HG03135 (cell line): ENCODE measurements at regions not wholly inside any gene's neighbourhood (a gene's known extent, or its start where the extent isn't known, plus 50 kb on each side); places are given as distances from the start of the nearest gene placed in this dataset.

Source experiments
- ATAC-seq: cut with Tn5 transposase; IDR thresholded peaks from one replicate; pipeline ENCODE4 v1.9.1; 2021; ENCODE audit warnings: mild to moderate bottlenecking, moderate library complexity; ENCODE audit not compliant: unreplicated experiment

GRCh38 chr4:180398564-180398963 is 1844.6 kb upstream of the TENM3 start:
- ATAC-seq = no peak

- ATAC-seq = no peak
Measured at GRCh38 chr4:180407275-180407885, 1835.8 kb upstream of the TENM3 start.

GRCh38 chr4:180418819-180419531 is 1824.2 kb upstream of the TENM3 start:
- ATAC-seq = no peak

- no peak for ATAC-seq
Measured at GRCh38 chr4:180422989-180423711, 1820.1 kb upstream of the TENM3 start.

- no peak for ATAC-seq
Measured at GRCh38 chr4:180423712-180424057, 1819.5 kb upstream of the TENM3 start.

GRCh38 chr4:180426938-180427337 is 1816.3 kb upstream of the TENM3 start:
- ATAC-seq = no peak

GRCh38 chr4:180430283-180430682 is 1812.9 kb upstream of the TENM3 start:
- no peak for ATAC-seq

- ATAC-seq = peak; percentile 88
Measured at GRCh38 chr4:180434131-180434895, 1808.9 kb upstream of the TENM3 start.

GRCh38 chr4:180436361-180436760 is 1806.8 kb upstream of the TENM3 start:
- no peak for ATAC-seq

GRCh38 chr4:180437601-180438000 is 1805.6 kb upstream of the TENM3 start:
- ATAC-seq = no peak

- ATAC-seq = no peak
Measured at GRCh38 chr4:180448306-180448705, 1794.9 kb upstream of the TENM3 start.

GRCh38 chr4:180449395-180449956 is 1793.7 kb upstream of the TENM3 start:
- ATAC-seq = peak; percentile 88

- no peak for ATAC-seq
Measured at GRCh38 chr4:180455226-180455625, 1788.0 kb upstream of the TENM3 start.

- ATAC-seq = no peak
Measured at GRCh38 chr4:180456928-180457327, 1786.3 kb upstream of the TENM3 start.

- no peak for ATAC-seq
Measured at GRCh38 chr4:180462116-180462515, 1781.1 kb upstream of the TENM3 start.

- ATAC-seq = no peak
Measured at GRCh38 chr4:180465364-180465763, 1777.8 kb upstream of the TENM3 start.

GRCh38 chr4:180483036-180483435 is 1760.2 kb upstream of the TENM3 start:
- no peak for ATAC-seq

GRCh38 chr4:180485407-180485806 is 1757.8 kb upstream of the TENM3 start:
- no peak for ATAC-seq

GRCh38 chr4:180486342-180486741 is 1756.9 kb upstream of the TENM3 start:
- ATAC-seq = no peak

- ATAC-seq = no peak
Measured at GRCh38 chr4:180489787-180490186, 1753.4 kb upstream of the TENM3 start.

GRCh38 chr4:180491210-180491609 is 1752.0 kb upstream of the TENM3 start:
- ATAC-seq = no peak
